GM12874 (cell line): ENCODE measurements at regions not wholly inside any gene's neighbourhood (a gene's known extent, or its start where the extent isn't known, plus 50 kb on each side); places are given as distances from the start of the nearest gene placed in this dataset.

ENCODE experiments used
- CTCF ChIP-seq: IDR thresholded peaks from 2 replicates; pipeline ENCODE4 v1.5.1; 2011; ENCODE audit warnings: low read depth, mild to moderate bottlenecking, control low read depth, low read length, moderate library complexity; ENCODE audit not compliant: insufficient read depth

GRCh38 chr13:44106266-44107152, 226.8 kb downstream of the LACC1 start:
- no peak for TF ChIP-seq CTCF

GRCh38 chr13:44107357-44108121, 227.8 kb downstream of the LACC1 start:
- no peak for TF ChIP-seq CTCF

- TF ChIP-seq CTCF = no peak
Measured at GRCh38 chr13:44108331-44108858, 228.7 kb downstream of the LACC1 start.

GRCh38 chr13:44110091-44110621, 230.5 kb downstream of the LACC1 start:
- no peak for TF ChIP-seq CTCF

- TF ChIP-seq CTCF = no peak
Measured at GRCh38 chr13:44111701-44112100, 232.0 kb downstream of the LACC1 start.

- TF ChIP-seq CTCF = no peak
Measured at GRCh38 chr13:44112700-44113329, 233.1 kb downstream of the LACC1 start.
